ENCODE measurements at regions not wholly inside any gene's neighbourhood (a gene's known extent, or its start where the extent isn't known, plus 50 kb on each side); places are given as distances from the start of the nearest gene placed in this dataset.

DNA sequence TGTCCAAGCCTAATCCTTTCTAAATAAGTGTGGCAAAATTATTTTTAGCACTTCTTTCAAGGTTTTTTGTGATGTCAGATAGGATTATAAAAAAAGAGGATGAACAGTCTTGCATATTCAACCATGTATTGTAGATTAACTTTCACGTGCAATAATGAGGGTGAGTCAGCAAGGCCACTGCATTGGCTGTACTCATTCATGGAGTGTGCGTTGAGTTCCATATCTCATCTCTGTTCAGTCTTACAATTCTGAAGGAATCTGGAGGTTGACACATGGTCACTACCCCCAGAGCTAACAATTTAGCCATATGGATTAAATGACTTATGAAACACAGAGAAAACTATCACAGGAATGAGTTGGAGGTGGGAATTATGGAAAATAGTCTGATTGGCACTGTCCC, 810.5 kb downstream of the SLC4A3 start:
- DNase-seq (ENCODE audit: low spot score) = no peak

DNA sequence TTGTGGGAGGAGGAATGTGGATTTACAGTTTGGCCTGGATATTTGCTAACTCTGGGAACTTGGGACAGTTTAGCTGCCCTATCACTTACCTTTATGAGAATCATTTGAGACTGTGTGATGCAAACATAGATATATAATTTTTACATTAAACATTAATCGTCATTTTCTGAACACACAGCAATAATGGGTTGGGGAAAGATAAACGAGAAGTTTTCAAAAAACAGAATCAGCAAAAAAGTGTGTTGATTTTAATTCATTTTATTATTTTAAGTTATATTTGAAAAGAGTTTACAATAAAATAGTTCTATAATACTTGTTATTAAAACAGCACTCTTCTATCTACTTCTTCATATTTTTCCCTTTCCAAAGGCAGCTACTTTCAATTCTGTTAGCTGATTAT, 813.3 kb downstream of the SLC4A3 start:
- DNase-seq (ENCODE audit: low spot score) = no peak

DNA sequence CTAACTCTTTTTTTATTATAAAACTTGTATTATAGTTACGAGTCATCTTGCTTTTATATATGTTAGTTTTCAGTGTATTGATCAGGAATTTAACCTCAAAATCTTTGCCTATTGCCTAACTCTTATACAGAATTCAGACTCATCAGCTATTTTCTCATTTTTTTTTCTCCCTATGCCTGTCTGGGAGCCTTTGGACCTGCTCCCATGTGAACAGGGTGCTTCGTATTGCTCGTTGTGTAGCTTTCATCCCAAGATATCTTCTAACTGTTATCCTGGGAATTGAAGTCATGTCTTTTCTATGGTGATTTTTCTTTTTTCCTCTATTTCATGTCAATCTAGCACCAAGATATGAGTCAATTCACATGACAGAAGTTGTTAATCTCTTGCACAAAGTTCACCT, 814.0 kb downstream of the SLC4A3 start:
- no peak for DNase-seq (ENCODE audit: low spot score)

DNA sequence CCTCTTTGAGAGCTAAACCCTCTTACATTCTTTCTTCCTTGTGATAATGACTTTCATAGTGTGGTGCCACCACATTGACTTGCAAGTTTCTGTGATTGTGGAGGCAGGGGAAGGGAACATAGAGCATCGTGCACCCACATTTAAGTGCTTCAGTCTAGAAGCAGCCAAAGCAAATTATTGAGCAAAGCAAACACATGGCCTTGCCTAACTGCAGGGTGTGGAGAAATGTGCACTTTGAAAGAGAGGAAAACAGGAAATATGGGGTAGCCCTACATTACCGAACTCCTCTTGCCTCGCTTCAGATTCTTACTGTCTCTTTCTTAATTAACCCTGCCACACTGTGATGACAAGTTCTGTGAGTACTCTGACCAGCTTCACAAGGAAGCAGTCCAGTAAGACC, 814.6 kb downstream of the SLC4A3 start:
- DNase-seq (ENCODE audit: low spot score) = no peak

DNA sequence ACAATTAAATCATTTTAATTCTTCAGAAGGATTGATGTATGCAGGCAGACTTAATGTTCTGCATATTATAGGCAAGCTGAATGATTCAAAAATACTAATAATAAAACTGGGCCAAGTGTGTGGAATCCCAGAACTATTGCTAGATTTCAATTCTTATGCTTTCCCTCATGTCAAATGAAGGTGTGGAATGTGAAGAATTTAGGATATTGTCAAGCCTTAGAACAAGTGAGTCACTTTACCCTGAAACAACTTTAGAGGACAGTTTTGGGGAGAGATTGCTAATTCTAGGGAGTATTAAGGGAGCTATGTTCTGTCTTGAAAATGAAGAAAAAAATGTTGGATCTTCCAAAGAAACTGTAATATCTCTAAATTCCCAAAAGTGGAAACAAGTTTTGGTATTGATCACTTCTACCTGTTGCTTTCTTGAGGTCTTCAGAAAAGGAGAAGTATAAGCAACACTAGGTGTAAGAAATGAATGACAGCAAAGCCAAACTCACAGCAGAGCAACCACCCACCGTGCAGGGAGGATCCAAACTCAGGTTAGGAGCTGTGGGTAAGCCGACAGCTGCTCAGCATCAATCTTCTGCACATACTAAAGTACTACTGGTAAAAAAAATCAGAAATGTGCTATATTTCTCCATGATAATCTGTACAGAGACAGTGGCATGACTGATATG, 818.1 kb downstream of the SLC4A3 start:
- DNase-seq (ENCODE audit: low spot score) = peak; percentile 45

DNA sequence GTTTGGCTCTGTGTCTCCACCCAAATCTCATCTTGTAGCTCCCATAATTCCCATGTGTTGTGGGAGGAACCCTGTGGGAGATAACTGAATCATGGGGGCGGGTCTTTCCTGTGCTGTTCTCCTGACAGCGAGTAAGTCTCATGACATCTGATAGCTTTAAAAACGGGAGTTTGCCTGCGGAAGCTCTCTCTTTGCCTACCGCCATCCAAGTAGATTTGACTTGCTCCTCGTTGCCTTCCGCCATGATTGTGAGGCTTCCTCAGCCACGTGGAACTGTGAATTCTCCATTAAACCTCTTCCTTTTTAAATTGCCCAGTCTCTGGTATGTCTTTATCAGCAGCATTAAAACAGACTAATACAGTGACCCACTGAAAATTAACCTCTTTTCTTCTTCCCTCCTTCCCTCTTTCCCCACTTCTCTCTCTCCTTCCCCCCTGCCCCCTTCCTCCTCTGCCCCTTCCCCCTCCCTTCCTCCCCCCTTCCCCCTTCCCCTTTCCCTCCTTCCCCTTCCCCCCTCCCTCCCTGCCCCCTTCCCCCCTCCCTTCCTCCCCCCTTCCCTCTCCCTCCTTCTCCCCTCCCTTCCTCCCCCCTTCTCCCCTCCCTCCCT, 818.8 kb downstream of the SLC4A3 start:
- peak; percentile 23 for DNase-seq (ENCODE audit: low spot score)

DNA sequence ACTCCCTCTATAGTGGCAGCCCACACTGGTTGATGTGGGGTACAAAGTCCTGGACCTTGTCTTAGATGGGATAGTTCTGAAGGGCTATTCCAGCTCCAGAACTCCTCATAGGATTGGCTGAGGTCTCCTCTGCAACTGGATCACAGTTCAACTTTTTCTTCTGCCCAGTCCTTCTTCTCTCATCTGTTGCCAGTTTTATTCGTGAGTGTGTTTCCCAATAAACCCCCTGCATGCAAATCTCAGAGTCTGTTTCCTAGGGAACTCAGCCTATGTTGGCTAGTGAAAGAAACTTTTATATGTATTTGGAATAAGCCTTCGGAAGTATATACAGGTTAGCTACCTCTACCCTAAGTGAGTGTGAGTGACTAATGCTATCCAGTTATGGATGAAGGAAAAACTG, 823.4 kb downstream of the SLC4A3 start:
- DNase-seq (ENCODE audit: low spot score) = no peak

DNA sequence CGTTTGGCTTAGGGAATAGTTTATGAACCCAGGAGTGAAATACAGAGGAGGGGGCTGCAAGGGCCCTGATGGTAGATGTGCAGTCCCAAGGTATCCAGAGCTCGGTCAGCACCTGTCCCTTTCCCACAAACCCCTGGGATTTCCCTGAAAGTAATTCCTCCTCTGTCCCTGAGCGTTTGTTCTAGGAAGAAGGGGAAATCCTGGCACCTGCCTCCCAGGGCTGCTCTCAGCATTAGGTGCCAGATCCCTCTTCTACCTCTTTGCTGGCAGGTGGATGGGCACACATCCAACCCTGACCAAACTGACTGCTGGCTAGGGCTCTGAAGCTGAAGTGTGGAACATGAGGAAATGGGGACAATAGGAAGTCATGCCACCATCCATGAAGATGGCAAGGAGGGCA, 824.0 kb downstream of the SLC4A3 start:
- no peak for DNase-seq (ENCODE audit: low spot score)

DNA sequence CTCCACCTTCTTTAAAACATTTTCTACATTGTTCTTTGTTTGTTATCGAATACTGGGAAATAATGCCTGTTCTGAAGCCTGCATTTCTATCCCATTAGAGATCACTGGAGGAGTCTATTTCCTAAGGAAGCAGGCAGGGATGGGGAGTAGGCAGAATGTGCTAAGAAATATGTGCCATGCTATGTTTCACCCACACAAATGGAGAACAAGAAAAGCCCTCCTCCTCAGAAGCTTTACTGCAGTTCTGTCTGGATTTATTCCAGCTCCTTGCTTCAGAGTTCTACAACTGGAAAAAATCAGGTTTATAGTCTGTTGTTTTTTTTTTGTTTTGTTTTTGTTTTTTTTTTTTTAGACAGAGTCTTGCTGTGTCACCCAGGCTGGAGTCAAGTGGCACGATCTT, 825.1 kb downstream of the SLC4A3 start:
- peak; percentile 64 for DNase-seq (ENCODE audit: low spot score)

DNA sequence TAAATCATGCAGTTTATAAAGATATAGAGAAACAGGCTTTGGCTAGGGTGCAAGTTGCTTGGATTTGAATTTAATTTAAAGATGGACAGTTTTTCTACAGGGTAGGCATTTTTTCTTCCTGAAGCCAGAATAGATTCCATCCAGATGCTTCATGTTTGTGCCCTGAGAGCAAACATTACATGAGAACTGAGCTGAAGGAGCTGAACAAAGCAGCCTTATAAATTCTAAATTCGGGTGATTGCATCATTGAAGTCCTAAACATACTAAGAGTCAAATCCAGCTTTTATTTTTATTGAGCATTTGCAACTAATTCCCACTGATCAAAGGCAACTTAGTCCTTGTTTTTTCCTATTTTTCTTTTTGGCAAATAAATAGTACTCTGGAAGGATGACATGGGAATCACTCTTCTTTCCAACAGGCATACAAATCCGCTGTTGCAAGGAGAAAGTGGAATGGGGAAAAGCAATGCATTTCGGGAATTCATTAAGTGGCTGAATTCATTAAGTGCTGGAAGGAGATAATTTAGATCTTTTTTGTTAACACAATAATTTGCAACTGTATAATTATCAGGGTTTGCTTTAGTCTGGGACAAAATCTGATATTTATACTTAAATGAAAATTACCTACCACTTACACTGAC, 828.0 kb downstream of the SLC4A3 start:
- DNase-seq (ENCODE audit: low spot score) = peak; percentile 42

DNA sequence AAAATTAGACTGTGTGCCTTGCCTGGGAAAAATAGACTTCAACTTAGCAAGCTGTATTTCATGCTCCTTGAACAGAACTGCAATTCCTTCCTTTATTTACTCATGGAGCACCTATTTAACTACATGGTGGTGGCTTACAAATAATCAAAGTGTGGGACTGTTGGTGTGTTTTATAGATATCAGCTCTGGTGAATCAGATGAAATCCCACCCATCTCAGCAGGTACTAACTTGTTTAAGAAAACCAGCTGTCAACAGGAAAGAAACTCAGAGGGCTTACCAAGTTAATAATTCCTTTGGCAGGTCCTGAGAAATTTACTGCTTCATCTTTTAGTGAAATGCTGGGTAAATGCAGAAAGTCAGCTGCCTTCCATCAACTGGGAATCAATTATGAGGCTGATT, 830.6 kb downstream of the SLC4A3 start:
- no peak for DNase-seq (ENCODE audit: low spot score)

DNA sequence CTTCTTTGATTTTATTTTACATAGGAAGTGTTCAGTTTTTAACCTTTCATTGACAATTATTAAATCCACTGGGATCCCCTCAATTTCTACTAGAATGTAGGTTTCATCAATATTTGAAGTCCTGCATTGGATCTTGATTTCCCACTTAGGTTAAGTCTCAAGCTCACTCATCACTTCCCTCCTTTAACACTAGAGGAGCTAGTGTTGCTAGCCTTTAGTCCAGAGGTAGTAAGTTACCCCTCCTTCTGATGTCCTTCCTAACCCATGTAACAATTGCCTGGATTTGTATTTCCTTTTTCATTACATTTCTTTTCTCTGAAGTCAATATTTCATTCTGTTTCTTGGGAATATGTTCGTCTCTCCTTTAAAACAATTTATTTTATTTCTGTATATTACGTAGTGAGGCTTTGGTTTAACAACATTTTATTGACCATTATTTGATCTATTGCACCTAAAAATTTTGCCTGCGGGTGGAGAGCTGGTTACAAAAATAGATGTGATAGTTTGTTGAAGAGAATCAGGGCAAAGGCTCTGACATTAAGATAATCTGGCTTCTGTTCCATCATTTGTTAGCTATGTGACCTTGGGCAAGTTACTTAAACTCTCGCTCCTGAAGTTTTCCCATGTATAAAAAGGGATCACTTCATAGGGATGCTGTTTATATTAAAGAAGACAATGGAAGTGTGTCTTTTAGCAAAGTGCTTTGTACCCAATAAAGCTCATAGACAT, 833.0 kb downstream of the SLC4A3 start:
- no peak for DNase-seq (ENCODE audit: low spot score)

DNA sequence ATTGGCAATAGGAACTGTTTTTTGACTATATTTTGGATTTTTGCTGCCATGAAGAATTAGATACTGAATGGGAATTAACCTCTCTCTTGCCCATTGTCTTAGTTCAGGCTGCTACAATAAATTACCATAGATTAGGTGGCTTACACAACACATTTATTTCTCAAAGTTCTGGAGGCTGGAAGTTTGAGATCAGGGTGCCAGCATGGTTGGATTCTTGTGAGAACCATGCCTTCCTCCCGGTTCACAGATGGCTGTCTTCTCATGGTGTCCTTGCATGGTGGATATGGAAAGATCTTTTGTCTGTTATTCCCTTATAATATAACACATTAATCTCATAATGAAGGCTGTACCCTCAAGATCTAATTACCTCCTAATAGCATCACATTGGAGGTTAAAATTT, 836.4 kb downstream of the SLC4A3 start:
- DNase-seq (ENCODE audit: low spot score) = no peak

DNA sequence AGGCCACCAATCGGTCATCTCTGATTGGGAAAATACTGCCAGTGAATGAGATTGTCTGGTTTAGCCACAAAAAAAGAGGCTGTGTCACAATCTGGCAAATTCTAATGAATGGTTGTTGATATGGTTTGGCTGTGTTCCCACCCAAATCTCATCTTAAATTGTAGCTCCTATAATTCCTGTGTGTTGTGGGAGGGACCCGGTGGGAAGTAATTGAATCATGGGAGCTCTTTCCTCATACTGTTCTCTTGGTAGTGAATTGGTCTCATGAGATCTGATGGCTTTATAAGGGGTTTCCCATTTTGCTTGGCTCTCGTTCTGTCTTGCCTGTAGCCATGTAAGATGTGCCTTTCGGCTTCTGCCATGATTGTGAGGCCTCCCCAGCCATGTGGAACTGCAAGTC, 838.3 kb downstream of the SLC4A3 start:
- no peak for DNase-seq (ENCODE audit: low spot score)

DNA sequence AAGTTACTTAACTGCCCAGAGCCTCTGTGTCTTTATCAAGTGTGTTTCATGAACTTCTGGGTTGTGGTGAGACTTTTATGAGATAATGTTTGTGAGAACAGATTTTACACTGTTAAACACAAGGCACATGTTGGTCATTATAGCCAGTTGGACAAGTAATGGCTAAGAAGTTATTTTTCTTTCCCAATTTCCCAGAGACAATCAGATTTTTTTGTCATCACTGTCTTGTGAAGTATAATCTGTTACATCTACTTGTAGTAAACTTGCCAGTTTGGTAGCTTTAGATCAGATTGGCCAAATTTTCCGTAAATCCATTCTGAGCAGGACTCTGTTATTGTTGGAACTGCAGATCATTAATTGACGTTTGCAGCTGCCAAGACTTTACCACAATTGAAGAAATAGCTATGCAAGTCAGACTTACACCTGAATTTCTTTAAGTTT, 838.8 kb downstream of the SLC4A3 start:
- DNase-seq (ENCODE audit: low spot score) = no peak

DNA sequence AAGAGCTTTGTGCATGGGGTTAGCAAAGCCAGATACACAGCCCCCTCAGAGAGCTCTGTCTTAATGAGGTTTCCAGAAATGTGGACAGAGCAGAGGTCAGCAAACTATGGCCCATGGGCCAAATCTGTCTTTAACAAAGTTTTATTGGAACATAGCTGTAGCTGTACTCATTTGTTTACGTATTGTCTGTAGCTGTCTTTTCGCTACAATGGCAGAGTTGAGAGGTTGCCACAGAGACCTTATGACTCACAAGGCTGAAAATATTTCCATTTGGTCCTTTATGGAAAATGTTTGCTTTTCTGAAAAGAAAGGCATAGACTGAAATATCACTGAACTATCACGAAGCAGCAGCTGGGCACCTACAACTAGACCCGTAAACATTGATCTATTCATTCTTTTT, 841.8 kb downstream of the SLC4A3 start:
- no peak for DNase-seq (ENCODE audit: low spot score)

DNA sequence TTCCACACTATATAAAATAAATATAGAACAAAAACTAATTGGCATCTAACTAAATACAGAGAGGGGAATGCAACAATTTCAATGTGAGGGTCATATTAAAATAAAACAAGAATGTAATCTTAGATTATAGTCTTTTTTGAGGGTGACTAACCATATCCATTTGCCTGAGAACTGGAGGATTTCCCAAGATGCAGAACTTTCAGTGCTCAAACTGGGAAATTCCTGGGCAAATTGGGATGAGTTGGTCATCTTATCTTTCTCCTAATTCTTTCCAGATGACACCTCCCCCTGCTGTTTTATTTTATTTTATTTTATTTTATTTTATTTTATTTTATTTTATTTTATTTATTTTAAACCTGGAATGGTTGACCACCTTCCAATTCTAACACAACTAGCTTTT, 846.2 kb downstream of the SLC4A3 start:
- no peak for DNase-seq (ENCODE audit: low spot score)

DNA sequence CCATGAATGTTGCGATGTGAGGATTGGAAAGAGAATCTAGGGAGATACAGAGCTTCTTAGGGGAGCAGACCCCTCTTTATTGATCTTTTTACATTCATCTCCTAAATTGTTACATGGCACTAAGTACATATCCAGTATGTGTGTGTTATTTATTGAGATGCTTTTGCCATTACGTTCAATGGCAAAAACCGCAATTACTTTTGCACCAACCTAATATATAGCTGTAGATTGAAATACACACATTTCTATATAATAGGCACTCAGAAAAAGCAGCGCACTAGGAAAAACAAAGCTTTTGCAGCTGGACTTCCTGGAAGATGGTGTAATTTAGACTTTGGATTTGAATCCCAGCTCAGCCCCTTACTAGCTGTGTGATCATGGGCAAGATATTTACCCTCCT, 849.4 kb downstream of the SLC4A3 start:
- DNase-seq (ENCODE audit: low spot score) = no peak

DNA sequence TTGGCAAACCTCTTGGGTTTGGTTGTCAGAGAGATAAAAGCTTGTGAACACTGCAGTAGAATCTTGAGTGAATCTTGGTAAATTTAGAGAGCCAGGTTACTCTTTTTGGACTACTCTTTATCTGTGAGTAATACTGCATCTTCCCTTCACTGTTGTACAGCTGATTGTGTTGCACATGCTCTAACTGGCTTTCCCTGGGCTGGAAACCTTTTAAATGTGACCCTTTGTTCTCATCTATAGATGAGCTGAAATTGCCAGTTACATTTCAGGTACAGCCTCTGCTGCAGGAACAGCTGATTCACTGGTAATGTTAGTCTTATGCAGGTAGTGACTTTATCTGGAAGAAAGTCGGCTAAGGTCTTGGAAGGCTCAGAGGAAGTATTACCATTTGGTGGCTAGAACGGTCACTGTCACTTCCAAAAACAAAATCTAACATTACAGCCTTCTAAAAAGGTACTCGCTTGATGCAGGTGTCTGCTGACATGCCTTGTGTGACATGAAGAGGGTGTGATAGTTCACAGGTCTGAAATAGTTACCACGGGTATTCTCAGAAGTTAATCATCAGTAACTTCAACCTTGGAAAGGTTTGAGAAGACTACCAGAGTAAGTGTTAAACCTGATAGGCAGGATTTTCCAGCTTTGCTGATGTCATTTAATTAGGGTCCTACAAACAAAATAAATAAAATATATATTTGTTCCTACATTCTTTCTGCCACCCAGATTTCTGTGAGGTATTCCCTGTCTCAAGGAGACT, 851.1 kb downstream of the SLC4A3 start:
- DNase-seq (ENCODE audit: low spot score) = no peak

DNA sequence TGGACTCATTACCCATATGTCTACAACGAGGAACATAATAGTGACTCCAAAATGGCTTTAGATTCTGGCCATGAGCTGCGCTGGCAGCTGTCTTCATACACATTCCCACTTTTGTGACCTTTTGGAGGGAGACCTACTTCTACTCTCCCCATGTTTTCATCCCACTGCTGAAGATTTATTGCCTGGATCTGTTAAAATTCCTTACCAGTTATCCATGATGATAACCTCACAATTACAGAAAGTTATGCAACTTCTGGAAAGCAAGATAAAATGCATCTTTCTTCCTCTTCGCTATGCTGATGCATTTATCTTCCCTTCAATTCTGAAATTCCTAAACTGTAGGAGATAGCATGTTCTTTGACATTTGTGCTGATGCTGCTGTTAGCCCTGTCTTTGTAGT, 855.3 kb downstream of the SLC4A3 start:
- no peak for DNase-seq (ENCODE audit: low spot score)

DNA sequence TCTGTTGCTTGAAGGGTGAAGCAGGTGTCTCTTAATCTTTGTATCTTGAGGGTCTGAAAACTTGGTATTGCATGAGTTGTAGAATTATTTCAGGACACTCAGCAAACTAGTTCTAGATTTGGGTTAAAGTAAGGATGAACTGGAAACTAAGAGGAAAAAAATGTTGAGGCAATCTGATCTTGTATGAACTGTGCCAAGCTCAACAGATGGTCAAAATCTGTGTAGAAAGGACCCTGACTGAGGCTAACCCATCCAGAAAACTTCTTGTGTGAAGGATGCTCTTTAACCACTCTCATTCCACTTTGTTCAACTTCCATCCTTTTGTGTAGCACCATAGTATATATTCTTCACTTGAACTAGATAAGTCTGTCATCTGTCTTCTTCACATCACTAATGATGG, 861.7 kb downstream of the SLC4A3 start:
- DNase-seq (ENCODE audit: low spot score) = no peak

DNA sequence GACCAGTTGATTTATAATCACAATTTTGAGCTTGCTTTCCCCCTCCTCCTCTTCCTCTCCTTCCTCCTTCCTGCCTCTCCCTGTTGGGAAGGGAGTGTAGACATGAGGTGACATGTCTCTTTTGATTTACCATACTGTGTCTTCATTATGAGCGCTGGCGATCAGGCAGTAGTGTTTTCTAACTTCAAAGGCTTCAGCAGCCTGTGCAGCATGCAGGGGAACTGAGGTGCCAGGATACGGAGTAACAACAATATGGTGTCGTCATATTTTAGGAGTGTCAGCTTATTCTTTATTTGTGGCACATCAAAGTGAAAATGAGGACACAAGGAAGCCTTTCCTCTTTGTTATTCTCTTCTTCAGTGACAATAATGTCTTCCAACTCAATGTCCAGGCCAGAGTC, 864.2 kb downstream of the SLC4A3 start:
- DNase-seq (ENCODE audit: low spot score) = no peak

All from putamen (tissue), 1 donor.